HEK293T (cell line): ENCODE measurements at regions not wholly inside any gene's neighbourhood (a gene's known extent, or its start where the extent isn't known, plus 50 kb on each side); places are given as distances from the start of the nearest gene placed in this dataset.

Experiments
- CTCF ChIA-PET: fragments of 350-600 bp; formaldehyde crosslinking; extraction: SDS; loops from one replicate; lab custom pipeline; 2021; ENCODE audit warnings: antibody characterized with exemption, inconsistent platforms; lab: Yijun Ruan, JAX
- POLR2A ChIA-PET: fragments of 350-600 bp; formaldehyde crosslinking; extraction: SDS; loops from one replicate; lab custom pipeline; 2020; ENCODE audit warnings: antibody characterized with exemption, inconsistent platforms; lab: Yijun Ruan, JAX
- DNase-seq: peaks from one replicate; pipeline ENCODE4 v3.0.0; 2012; ENCODE audit warnings: mixed read lengths; ENCODE audit errors: extremely low spot score
- ARNT ChIP-seq: fragments of 450-650 bp; IDR thresholded peaks from 2 replicates; pipeline ENCODE4 v1.6.1; 2017; ENCODE audit warnings: mild to moderate bottlenecking
- BHLHE40 ChIP-seq: fragments of 450-650 bp; IDR thresholded peaks from 2 replicates; pipeline ENCODE4 v1.6.1; 2016; ENCODE audit warnings: mild to moderate bottlenecking, moderate library complexity, borderline replicate concordance
- CTBP1 ChIP-seq: fragments of 450-650 bp; IDR thresholded peaks from 2 replicates; pipeline ENCODE4 v1.6.1; 2016; ENCODE audit warnings: borderline replicate concordance
- ELF4 ChIP-seq: fragments of 450-650 bp; IDR thresholded peaks from 2 replicates; pipeline ENCODE4 v1.6.1; 2017; ENCODE audit warnings: antibody characterized with exemption
- FOXA1 ChIP-seq: fragments of 450-650 bp; IDR thresholded peaks from 2 replicates; pipeline ENCODE4 v1.6.1; 2016; ENCODE audit warnings: mild to moderate bottlenecking
- FOXK2 ChIP-seq: fragments of 450-650 bp; IDR thresholded peaks from 2 replicates; pipeline ENCODE4 v1.6.1; 2016; ENCODE audit warnings: mild to moderate bottlenecking
- FOXM1 ChIP-seq: fragments of 450-650 bp; IDR thresholded peaks from 2 replicates; pipeline ENCODE4 v1.6.1; 2017; ENCODE audit warnings: mild to moderate bottlenecking, borderline replicate concordance
- HDGF ChIP-seq: fragments of 450-650 bp; IDR thresholded peaks from 2 replicates; pipeline ENCODE4 v1.6.1; 2017; ENCODE audit warnings: antibody characterized with exemption, borderline replicate concordance
- L3MBTL2 ChIP-seq: fragments of 450-650 bp; conservative IDR thresholded peaks from 2 replicates; pipeline ENCODE4 v1.6.1; 2016; ENCODE audit warnings: mild to moderate bottlenecking
- LEF1 ChIP-seq: fragments of 450-650 bp; IDR thresholded peaks from 2 replicates; pipeline ENCODE4 v1.6.1; 2017; ENCODE audit warnings: mild to moderate bottlenecking, borderline replicate concordance
- NFRKB ChIP-seq: fragments of 450-650 bp; IDR thresholded peaks from 2 replicates; pipeline ENCODE4 v1.6.1; 2016; ENCODE audit warnings: mild to moderate bottlenecking, moderate library complexity
- PKNOX1 ChIP-seq: fragments of 450-650 bp; IDR thresholded peaks from 2 replicates; pipeline ENCODE4 v1.6.1; 2016
- SP1 ChIP-seq: fragments of 450-650 bp; IDR thresholded peaks from 2 replicates; pipeline ENCODE4 v1.6.1; 2017
- SUZ12 ChIP-seq: fragments of 450-650 bp; IDR thresholded peaks from 2 replicates; pipeline ENCODE4 v1.6.1; 2016; ENCODE audit warnings: mild to moderate bottlenecking
- TARDBP ChIP-seq: fragments of 450-650 bp; IDR thresholded peaks from 2 replicates; pipeline ENCODE4 v1.6.1; 2016
- ZNF384 ChIP-seq: fragments of 450-650 bp; IDR thresholded peaks from 2 replicates; pipeline ENCODE4 v1.6.1; 2016

- ChIA-PET CTCF (no interaction called here), POLR2A (no interaction called here)
- DNase-seq = no peak
- TF ChIP-seq ZNF384 (no peak), SP1 (no peak), BHLHE40 (no peak)
These were observed 128.2 kb upstream of the GLI2 start for GRCh38 chr2:120607506-120607905.

GRCh38 chr2:120607996-120608395 lies 127.7 kb upstream of the GLI2 start:
- no peak for DNase-seq
- ChIA-PET CTCF (no interaction called here), POLR2A (no interaction called here)
- no peak for TF ChIP-seq FOXK2
- TF ChIP-seq ARNT = no peak
- no peak for TF ChIP-seq SP1
- TF ChIP-seq TARDBP = no peak
- TF ChIP-seq CTBP1 = no peak
- TF ChIP-seq NFRKB = no peak
- no peak for TF ChIP-seq ELF4
- no peak for TF ChIP-seq BHLHE40
- TF ChIP-seq HDGF = no peak
- no peak for TF ChIP-seq FOXM1
- no peak for TF ChIP-seq SUZ12
- no peak for TF ChIP-seq FOXA1
- no peak for TF ChIP-seq LEF1
- no peak for TF ChIP-seq PKNOX1
- no peak for TF ChIP-seq L3MBTL2
- TF ChIP-seq ZNF384 = no peak

GRCh38 chr2:120609826-120610395 lies 125.8 kb upstream of the GLI2 start:
- DNase-seq = no peak
- CTCF ChIA-PET = no interaction called here
- TF ChIP-seq BHLHE40 (no peak), CTBP1 (no peak), ARNT (no peak), SP1 (no peak), ZNF384 (no peak), L3MBTL2 (no peak), FOXM1 (no peak), FOXK2 (no peak), HDGF (no peak)
- POLR2A ChIA-PET = no interaction called here

- no peak for DNase-seq
- POLR2A ChIA-PET = no interaction called here
- CTCF ChIA-PET = interaction anchor here (0.6 to 0.8 kb wide), 2 partner anchors 74 to 103 kb away, joined by 3 read pairs; no protein-coding TSS in a partner anchor
- TF ChIP-seq LEF1 = no peak
- no peak for TF ChIP-seq CTBP1
- no peak for TF ChIP-seq FOXK2
- no peak for TF ChIP-seq HDGF
- TF ChIP-seq ARNT = no peak
- TF ChIP-seq L3MBTL2 = no peak
These were observed 124.7 kb upstream of the GLI2 start for GRCh38 chr2:120611016-120611415.

- DNase-seq = no peak
- TF ChIP-seq ZNF384 = no peak
- TF ChIP-seq PKNOX1 = no peak
- TF ChIP-seq FOXM1 = no peak
- TF ChIP-seq FOXA1 = no peak
- no peak for TF ChIP-seq SP1
- TF ChIP-seq L3MBTL2 = no peak
- no peak for TF ChIP-seq CTBP1
- no peak for TF ChIP-seq HDGF
- no peak for TF ChIP-seq LEF1
- no peak for TF ChIP-seq NFRKB
- TF ChIP-seq ELF4 = no peak
- no peak for TF ChIP-seq ARNT
- no peak for TF ChIP-seq TARDBP
- no peak for TF ChIP-seq SUZ12
- no peak for TF ChIP-seq FOXK2
- TF ChIP-seq BHLHE40 = no peak
- ChIA-PET POLR2A (no interaction called here), CTCF (no interaction called here)
These were observed 123.7 kb upstream of the GLI2 start for GRCh38 chr2:120611961-120612360.

- TF ChIP-seq FOXA1 (no peak), FOXM1 (no peak), PKNOX1 (no peak), NFRKB (no peak), HDGF (no peak), ZNF384 (no peak), L3MBTL2 (no peak), SP1 (no peak), SUZ12 (no peak)
- no peak for DNase-seq
- ChIA-PET POLR2A (no interaction called here), CTCF (no interaction called here)
These were observed 123.2 kb upstream of the GLI2 start for GRCh38 chr2:120612471-120612870.
